ENCODE measurements at regions not wholly inside any gene's neighbourhood (a gene's known extent, or its start where the extent isn't known, plus 50 kb on each side); places are given as distances from the start of the nearest gene placed in this dataset.
A peak's percentile ranks its signal among the peaks of the same experiment; 100 is the strongest.

- Mint-ChIP-seq H3K27ac (no peak overlapping the region), H3K9me3 (no peaks in the 10 kb centered on the region), H3K4me3 (no peak overlapping the region), H3K36me3 (ENCODE audit: low read depth) (no peaks in the 10 kb centered on the region), H3K27me3 (peaks cover 1% of the 10 kb centered on the region), H3K4me1 (peaks cover 28% of the 10 kb centered on the region)
- POLR2A ChIA-PET, result interaction anchor here (1.8 kb wide), 1 partner anchor 17 kb away, joined by 3 read pairs; no protein-coding TSS in a partner anchor
- CTCF ChIA-PET, result no interaction called here
- no peak for DNase-seq
Measured at GRCh38 chr10:110378006-110378405, 73.3 kb upstream of the SMNDC1 start.

- Mint-ChIP-seq H3K27ac (no peak overlapping the region), H3K9me3 (no peaks in the 10 kb centered on the region), H3K4me3 (no peak overlapping the region), H3K36me3 (ENCODE audit: low read depth) (no peaks in the 10 kb centered on the region), H3K4me1 (peaks cover 27% of the 10 kb centered on the region), H3K27me3 (peaks cover 1% of the 10 kb centered on the region)
- DNase-seq, result no peak
- POLR2A ChIA-PET, result interaction anchor here (0.6 to 1.8 kb wide), 2 partner anchors 17 to 104 kb away, joined by 3 read pairs; no protein-coding TSS in a partner anchor
- CTCF ChIA-PET, result interaction anchor here (1.0 kb wide), 1 partner anchor 11 kb away, joined by 3 read pairs; no protein-coding TSS in a partner anchor
Measured at GRCh38 chr10:110378533-110379108, 73.9 kb upstream of the SMNDC1 start.

DNA sequence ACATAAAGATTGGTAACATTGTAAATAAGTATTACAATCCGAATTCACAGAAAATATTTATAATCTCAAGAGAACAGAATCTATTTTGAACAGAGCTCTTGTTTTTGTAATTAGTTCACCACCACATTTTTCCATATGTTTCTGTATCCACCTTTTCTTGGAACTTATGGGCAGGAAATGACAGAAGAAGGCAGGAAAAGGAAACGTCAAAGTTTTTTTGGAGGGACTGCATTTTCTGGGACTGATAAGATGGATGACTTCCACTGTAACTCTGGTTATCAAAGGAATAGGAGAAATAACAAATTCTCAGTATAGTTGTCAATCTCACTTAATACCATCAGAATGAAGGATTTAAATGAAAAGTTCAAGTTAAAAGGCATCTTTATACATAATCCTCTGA is 75.1 kb upstream of the SMNDC1 start:
- H3K4me3 Mint-ChIP-seq, result no peak overlapping the region
- no peak overlapping the region for H3K27ac Mint-ChIP-seq
- ChIA-PET POLR2A (no interaction called here), CTCF (interaction anchor here (1.0 kb wide), 1 partner anchor 12 kb away, joined by 3 read pairs; no protein-coding TSS in a partner anchor)
- no peak for DNase-seq
- no peaks in the 10 kb centered on the region for H3K9me3 Mint-ChIP-seq
- peaks cover 25% of the 10 kb centered on the region for H3K4me1 Mint-ChIP-seq
- no peaks in the 10 kb centered on the region for H3K36me3 Mint-ChIP-seq (ENCODE audit: low read depth)
- H3K27me3 Mint-ChIP-seq, result peaks cover 1% of the 10 kb centered on the region

DNA sequence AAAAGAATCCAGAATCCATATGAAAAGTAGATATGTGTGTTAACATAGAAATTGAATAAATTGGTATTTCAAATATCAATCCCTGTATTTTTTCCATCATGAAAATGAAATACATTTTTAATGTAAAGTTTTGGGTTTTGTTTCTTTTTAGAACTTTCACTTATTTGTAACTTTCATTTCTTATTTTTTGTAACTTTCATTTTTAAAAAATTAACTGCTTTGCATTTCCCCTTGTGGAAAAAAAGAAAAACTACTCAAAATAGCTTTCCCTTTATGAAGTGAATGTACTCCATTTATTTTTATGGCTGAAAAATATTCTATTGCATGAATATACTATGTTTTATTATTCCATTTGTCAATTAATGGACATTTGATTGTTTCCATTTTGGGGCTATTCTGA is 75.6 kb upstream of the SMNDC1 start:
- H3K4me3 Mint-ChIP-seq, result no peak overlapping the region
- H3K9me3 Mint-ChIP-seq, result no peaks in the 10 kb centered on the region
- H3K36me3 Mint-ChIP-seq (ENCODE audit: low read depth), result no peaks in the 10 kb centered on the region
- H3K27ac Mint-ChIP-seq, result no peak overlapping the region
- DNase-seq, result no peak
- peaks cover 1% of the 10 kb centered on the region for H3K27me3 Mint-ChIP-seq
- CTCF ChIA-PET, result no interaction called here
- POLR2A ChIA-PET, result no interaction called here
- peaks cover 25% of the 10 kb centered on the region for H3K4me1 Mint-ChIP-seq

DNA sequence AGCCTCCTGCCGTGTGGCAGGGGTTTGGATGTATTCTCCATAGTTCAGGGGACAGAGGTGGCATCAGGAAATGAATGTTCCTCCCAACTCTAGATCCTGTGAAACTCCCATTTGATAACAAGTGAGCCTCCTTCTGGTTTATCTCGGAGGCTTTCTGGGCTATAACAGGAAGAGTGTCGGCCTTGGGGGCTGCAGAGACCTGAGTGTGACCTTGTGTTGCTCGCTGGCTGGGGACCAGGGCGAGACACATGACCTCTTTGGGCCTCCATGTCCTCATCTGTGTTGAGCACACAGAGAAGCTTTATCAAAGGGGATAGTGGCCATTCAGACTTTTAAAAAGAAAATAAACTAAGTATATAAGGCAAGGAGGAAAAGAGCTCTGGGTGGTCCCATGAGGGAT is 78.0 kb upstream of the SMNDC1 start:
- H3K27me3 Mint-ChIP-seq, result peaks cover 1% of the 10 kb centered on the region
- H3K27ac Mint-ChIP-seq, result no peak overlapping the region
- no peaks in the 10 kb centered on the region for H3K36me3 Mint-ChIP-seq (ENCODE audit: low read depth)
- DNase-seq, result no peak
- ChIA-PET CTCF (interaction anchor here (1.2 kb wide), 1 partner anchor 32 kb away, joined by 3 read pairs; no protein-coding TSS in a partner anchor), POLR2A (interaction anchor here (1.1 to 1.3 kb wide), 2 partner anchors 25 to 29 kb away, joined by 3 read pairs; no protein-coding TSS in a partner anchor)
- H3K4me1 Mint-ChIP-seq, result peaks cover 18% of the 10 kb centered on the region
- no peak overlapping the region for H3K4me3 Mint-ChIP-seq
- H3K9me3 Mint-ChIP-seq, result no peaks in the 10 kb centered on the region

DNA sequence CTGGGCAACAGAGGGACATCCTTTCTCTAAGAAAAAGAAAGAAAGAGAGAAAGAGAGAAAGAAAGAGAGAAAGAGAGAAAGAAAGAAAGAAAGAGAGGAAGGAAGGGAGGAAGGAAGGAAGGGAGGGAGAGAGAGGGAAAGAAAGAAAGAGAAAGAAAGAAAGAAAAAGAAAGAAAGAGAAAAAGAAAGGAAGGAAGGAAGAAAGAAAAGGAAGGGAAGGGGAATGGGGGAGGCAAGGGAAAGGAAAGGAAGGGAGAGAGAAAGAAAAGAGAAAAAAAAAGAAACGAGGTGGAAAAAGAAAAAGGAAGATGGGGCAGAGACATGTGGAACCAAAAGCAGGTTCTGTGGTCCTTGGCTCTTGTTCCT is 82.9 kb upstream of the SMNDC1 start:
- no peaks in the 10 kb centered on the region for H3K27me3 Mint-ChIP-seq
- CTCF ChIA-PET, result no interaction called here
- H3K9me3 Mint-ChIP-seq, result no peaks in the 10 kb centered on the region
- no peak for DNase-seq
- no peaks in the 10 kb centered on the region for H3K36me3 Mint-ChIP-seq (ENCODE audit: low read depth)
- peaks cover 25% of the 10 kb centered on the region for H3K4me1 Mint-ChIP-seq
- no peak overlapping the region for H3K4me3 Mint-ChIP-seq
- H3K27ac Mint-ChIP-seq, result peak overlapping the region; percentile 48
- POLR2A ChIA-PET, result interaction anchor here (0.7 to 1.6 kb wide), 2 partner anchors 29 to 32 kb away, joined by 3 to 4 read pairs; no protein-coding TSS in a partner anchor

DNA sequence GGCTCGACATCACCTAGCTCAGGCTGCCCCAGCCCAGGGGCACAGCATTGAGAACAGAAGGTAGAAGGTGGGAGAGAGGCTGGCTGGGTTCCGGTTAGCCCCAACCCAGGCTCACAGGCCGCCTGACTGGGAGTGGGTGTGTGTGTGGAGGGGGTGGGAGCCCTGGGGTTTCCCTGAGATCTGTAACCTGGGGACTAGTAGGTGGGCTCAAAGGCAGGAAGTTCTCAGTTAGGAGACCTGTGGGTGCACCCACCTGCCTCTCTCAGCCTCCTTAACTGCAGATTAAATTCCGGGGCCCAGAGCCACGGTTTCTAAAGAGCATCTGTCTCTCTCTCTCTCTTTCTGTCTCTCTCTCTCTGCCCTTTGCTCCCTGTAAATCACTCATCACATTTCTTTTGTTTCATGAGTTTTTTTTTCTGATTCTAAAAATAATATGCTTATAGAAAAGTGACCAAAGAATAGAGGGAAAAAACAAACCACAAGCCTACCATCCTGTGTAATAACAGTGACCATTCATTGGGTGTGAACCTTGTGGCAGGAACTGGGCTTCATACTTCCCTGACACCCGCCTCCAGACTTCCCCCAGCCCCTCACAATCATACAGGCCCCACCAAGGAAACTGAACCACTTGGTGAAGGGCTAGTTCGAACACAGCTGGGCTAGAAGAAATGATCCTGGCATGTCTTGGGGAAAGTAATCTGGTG is 83.4 kb upstream of the SMNDC1 start:
- CTCF ChIA-PET, result no interaction called here
- Mint-ChIP-seq H3K27me3 (no peaks in the 10 kb centered on the region), H3K4me3 (no peak overlapping the region)

DNA sequence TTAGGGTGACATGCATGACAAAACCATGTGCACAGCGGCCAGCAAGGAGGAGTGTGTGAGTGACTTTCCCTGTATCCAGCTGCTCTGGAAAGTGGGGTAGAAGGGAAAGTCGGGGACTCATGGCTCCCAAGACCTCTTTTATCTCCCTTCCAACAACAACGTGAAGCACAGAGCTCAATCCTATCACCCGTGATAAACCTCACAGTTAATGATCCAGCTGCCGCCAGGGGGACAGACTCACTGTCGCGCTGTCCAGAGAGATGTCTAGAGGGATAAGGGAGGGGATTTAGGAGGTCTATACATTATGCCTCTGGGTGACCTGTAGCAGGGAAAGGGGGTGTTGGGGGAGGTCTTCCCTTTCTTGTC is 84.0 kb upstream of the SMNDC1 start:
- Mint-ChIP-seq H3K27ac (peak overlapping the region; percentile 48), H3K4me3 (no peak overlapping the region), H3K27me3 (no peaks in the 10 kb centered on the region), H3K4me1 (peaks cover 29% of the 10 kb centered on the region), H3K36me3 (ENCODE audit: low read depth) (no peaks in the 10 kb centered on the region), H3K9me3 (no peaks in the 10 kb centered on the region)
- ChIA-PET POLR2A (interaction anchor here (1.6 kb wide), 1 partner anchor 33 kb away, joined by 4 read pairs; no protein-coding TSS in a partner anchor), CTCF (no interaction called here)
- DNase-seq, result no peak

More for the DNA sequence above, 83.4 kb upstream of the SMNDC1 start:
- POLR2A ChIA-PET, result interaction anchor here (0.7 to 1.6 kb wide), 2 partner anchors 29 to 33 kb away, joined by 3 to 4 read pairs; no protein-coding TSS in a partner anchor
- Mint-ChIP-seq H3K27ac (peak overlapping the region; percentile 48), H3K9me3 (no peaks in the 10 kb centered on the region), H3K36me3 (ENCODE audit: low read depth) (no peaks in the 10 kb centered on the region), H3K4me1 (peaks cover 25% of the 10 kb centered on the region)
- peak; percentile 25 for DNase-seq

DNA sequence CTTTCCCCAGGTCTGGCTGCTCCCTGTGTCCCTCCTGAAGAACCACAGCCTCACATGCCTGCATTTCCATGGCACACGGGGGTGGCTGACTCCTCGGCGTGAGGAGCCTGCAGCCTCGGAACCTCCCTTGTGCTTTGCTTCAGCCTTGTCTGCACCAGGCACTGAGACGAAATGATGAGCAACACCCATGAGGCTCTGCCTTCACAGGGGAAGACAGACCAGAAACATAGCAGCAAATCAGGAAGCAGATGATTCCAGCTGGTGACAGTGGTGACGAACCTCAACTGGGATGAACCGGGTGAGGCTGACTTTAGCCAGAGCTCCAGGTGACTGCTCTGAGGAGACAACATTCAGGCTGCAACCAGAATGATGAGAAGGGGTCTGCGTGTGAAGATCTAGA is 84.5 kb upstream of the SMNDC1 start:
- H3K27me3 Mint-ChIP-seq, result no peaks in the 10 kb centered on the region

GRCh38 chr10:110391541-110391940 is 86.8 kb upstream of the SMNDC1 start:
- ChIA-PET POLR2A (interaction anchor here (0.8 to 2.4 kb wide), 3 partner anchors 38 to 107 kb away, joined by 3 to 6 read pairs (median 4); no protein-coding TSS in a partner anchor), CTCF (interaction anchor here (1.0 kb wide), 1 partner anchor 31 kb away, joined by 3 read pairs; no protein-coding TSS in a partner anchor)
- Mint-ChIP-seq H3K4me3 (no peak overlapping the region), H3K4me1 (peaks cover 55% of the 10 kb centered on the region), H3K9me3 (peaks cover 2% of the 10 kb centered on the region), H3K27me3 (no peaks in the 10 kb centered on the region), H3K36me3 (ENCODE audit: low read depth) (no peaks in the 10 kb centered on the region), H3K27ac (no peak overlapping the region)
- no peak for DNase-seq

More for the DNA sequence above, 84.5 kb upstream of the SMNDC1 start:
- ChIA-PET POLR2A (interaction anchor here (1.6 kb wide), 1 partner anchor 34 kb away, joined by 4 read pairs; no protein-coding TSS in a partner anchor), CTCF (no interaction called here)
- H3K9me3 Mint-ChIP-seq, result no peaks in the 10 kb centered on the region
- no peak for DNase-seq
- H3K4me1 Mint-ChIP-seq, result peaks cover 34% of the 10 kb centered on the region
- no peak overlapping the region for H3K4me3 Mint-ChIP-seq
- H3K36me3 Mint-ChIP-seq (ENCODE audit: low read depth), result no peaks in the 10 kb centered on the region
- H3K27ac Mint-ChIP-seq, result no peak overlapping the region

GRCh38 chr10:110392121-110392520 is 87.4 kb upstream of the SMNDC1 start:
- ChIA-PET CTCF (interaction anchor here (1.0 kb wide), 1 partner anchor 31 kb away, joined by 3 read pairs; no protein-coding TSS in a partner anchor), POLR2A (interaction anchor here (0.8 to 2.4 kb wide), 2 partner anchors 39 to 106 kb away, joined by 3 to 6 read pairs; no protein-coding TSS in a partner anchor)

DNA sequence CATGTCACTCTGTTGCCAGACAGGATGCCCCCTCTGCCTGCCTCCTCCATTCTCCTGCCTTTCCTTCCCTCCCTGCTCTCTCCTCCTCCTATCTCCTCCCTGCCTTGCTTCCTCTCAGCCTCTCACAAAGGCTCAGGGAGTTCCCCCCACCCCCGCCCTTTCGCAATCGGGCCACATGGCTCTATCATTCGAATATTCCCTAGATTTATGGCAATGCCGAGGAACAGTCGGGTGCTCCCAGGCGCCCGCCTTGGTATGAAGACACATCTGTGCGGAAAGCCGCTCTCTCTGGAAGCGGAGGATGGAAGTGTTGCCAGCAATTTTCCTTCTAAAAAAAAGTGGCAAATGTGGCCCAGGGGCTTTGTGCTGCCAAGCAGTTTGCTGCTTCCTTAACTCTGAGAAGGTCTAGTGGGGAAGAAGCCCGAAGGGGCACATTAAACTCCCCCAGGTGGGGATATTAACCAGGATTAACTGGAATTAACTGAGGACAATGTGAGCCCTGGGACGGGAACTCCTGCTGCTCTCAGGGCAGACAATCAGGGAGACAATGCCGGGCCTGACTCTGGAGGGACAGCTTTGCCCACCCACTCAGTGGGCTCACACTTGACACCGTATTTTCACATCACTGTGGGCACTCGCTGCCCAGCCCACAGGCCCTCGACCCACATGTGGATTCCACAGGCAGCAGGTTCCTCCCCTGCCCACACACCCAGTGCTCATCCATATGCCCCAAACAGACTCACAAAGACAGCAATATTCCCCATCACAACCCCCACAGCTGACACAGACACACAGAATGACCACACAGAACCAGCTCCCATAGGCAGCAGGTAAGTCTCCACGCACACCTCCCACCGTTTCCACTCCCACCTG is 88.4 kb upstream of the SMNDC1 start:
- POLR2A ChIA-PET, result interaction anchor here (1.3 kb wide), 1 partner anchor 37 kb away, joined by 3 read pairs; no protein-coding TSS in a partner anchor
- Mint-ChIP-seq H3K27ac (no peak overlapping the region), H3K4me1 (peaks cover 51% of the 10 kb centered on the region), H3K9me3 (peaks cover 2% of the 10 kb centered on the region), H3K27me3 (no peaks in the 10 kb centered on the region), H3K4me3 (no peak overlapping the region), H3K36me3 (ENCODE audit: low read depth) (no peaks in the 10 kb centered on the region)
- CTCF ChIA-PET, result no interaction called here
- no peak for DNase-seq

More at GRCh38 chr10:110392121-110392520, 87.4 kb upstream of the SMNDC1 start:
- H3K9me3 Mint-ChIP-seq, result peaks cover 2% of the 10 kb centered on the region
- H3K27me3 Mint-ChIP-seq, result no peaks in the 10 kb centered on the region
- H3K4me3 Mint-ChIP-seq, result no peak overlapping the region
- H3K36me3 Mint-ChIP-seq (ENCODE audit: low read depth), result no peaks in the 10 kb centered on the region
- no peak overlapping the region for H3K27ac Mint-ChIP-seq
- peaks cover 54% of the 10 kb centered on the region for H3K4me1 Mint-ChIP-seq
- DNase-seq, result no peak
